GM12878 (cell line): ENCODE measurements at regions not wholly inside any gene's neighbourhood (a gene's known extent, or its start where the extent isn't known, plus 50 kb on each side); places are given as distances from the start of the nearest gene placed in this dataset.

Experiments used
- ATAC-seq: fragments of 200-7000 bp; cut with Tn5 transposase; 3 replicates; pipeline ENCODE4 v1.9.1; 2020; ENCODE audit warnings: mild to moderate bottlenecking, moderate library complexity
- BruUV-seq: library from RNA; stranded (reverse); fragments of 400-500 nt; replicated peaks from 2 replicates; lab custom pipeline; 2021; lab: Mats Ljungman, UMichigan
- CTCF ChIA-PET: fragments of 300-600 bp; sonication (Branson Sonifier 250); formaldehyde crosslinking; extraction: SDS; loops from one replicate; lab custom pipeline; 2021; ENCODE audit warnings: inconsistent platforms; lab: Yijun Ruan, JAX
- POLR2A ChIA-PET: fragments of 350-600 bp; formaldehyde crosslinking; extraction: SDS; loops from one replicate; lab custom pipeline; 2021; ENCODE audit warnings: inconsistent platforms; lab: Charles Lee
- RAD21 ChIA-PET: fragments of 300-600 bp; sonication (Branson Sonifier 250); formaldehyde crosslinking; loops from one replicate; lab custom pipeline; 2023; ENCODE audit warnings: antibody characterized with exemption; ENCODE audit not compliant: unreplicated experiment; lab: Charles Lee
- SMC1A ChIA-PET: fragments of 300-600 bp; sonication (Branson Sonifier 250); formaldehyde crosslinking; loops from one replicate; lab custom pipeline; 2023; ENCODE audit not compliant: unreplicated experiment, uncharacterized antibody; lab: Charles Lee
- DNase-seq: peaks from one replicate; pipeline ENCODE4 v3.0.0-alpha.2; 2011; ENCODE audit warnings: low read depth, low spot score
- FAIRE-seq: peaks from 3 replicates; lab custom pipeline; 2011; peaks lifted over from hg19 to GRCh38; lab: Jason Lieb, UNC
- H2AFZ ChIP-seq: 2 replicates; pipeline ENCODE4 v1.6.0; 2011; ENCODE audit warnings: low read depth, low read length, control low read depth; ENCODE audit not compliant: control insufficient read depth
- H3K27ac ChIP-seq: 2 replicates; pipeline ENCODE4 v1.5.1; 2011; ENCODE audit warnings: control low read depth; ENCODE audit not compliant: control insufficient read depth, insufficient read depth
- H3K27me3 ChIP-seq, 2 experiments: replicated peaks in 1 of 2; 2 replicates each; pipeline versions ENCODE4 v1.6.0 to v1.6.1; 2011; ENCODE audit warnings: low read length in 1 of 2; ENCODE audit not compliant: control insufficient read depth in 2 of 2, insufficient read depth in 2 of 2
- H3K36me3 ChIP-seq, 2 experiments: 2 replicates each; pipeline ENCODE4 v1.5.1; 2011; ENCODE audit warnings: low read length in 1 of 2; ENCODE audit not compliant: control insufficient read depth in 2 of 2, insufficient read depth in 2 of 2
- H3K4me1 ChIP-seq: 2 replicates; pipeline ENCODE4 v1.6.1; 2011; ENCODE audit warnings: mild to moderate bottlenecking, low read length, moderate library complexity, mixed read lengths; ENCODE audit not compliant: control insufficient read depth, insufficient read depth
- H3K4me2 ChIP-seq: 2 replicates; pipeline ENCODE4 v1.6.0; 2011; ENCODE audit warnings: control low read depth; ENCODE audit not compliant: control insufficient read depth, insufficient read depth
- H3K4me3 ChIP-seq: fragments of 200-600 bp; sonication (generic); 2 replicates; pipeline ENCODE4 v1.5.1; 2016
- H3K79me2 ChIP-seq: 2 replicates; pipeline ENCODE4 v1.6.0; 2011; ENCODE audit warnings: low read length; ENCODE audit not compliant: control insufficient read depth, insufficient read depth
- H3K9ac ChIP-seq: 2 replicates; pipeline ENCODE4 v1.8.0; 2011; ENCODE audit warnings: low read length, control low read depth, mixed read lengths; ENCODE audit not compliant: control insufficient read depth, insufficient read depth
- H3K9me3 ChIP-seq: replicated peaks from 3 replicates; pipeline ENCODE4 v1.5.1; 2011; ENCODE audit warnings: mild to moderate bottlenecking, low read length; ENCODE audit not compliant: control insufficient read depth, insufficient read depth
- H4K20me1 ChIP-seq: 2 replicates; pipeline ENCODE4 v1.6.0; 2011; ENCODE audit not compliant: control insufficient read depth, insufficient read depth
- BRCA1 ChIP-seq: IDR thresholded peaks from 2 replicates; pipeline ENCODE4 v1.6.1; 2011; ENCODE audit warnings: low read depth, low read length, improper control_type of control experiment
- CEBPZ ChIP-seq: fragments of 150-350 bp; IDR thresholded peaks from 2 replicates; pipeline ENCODE4 v1.6.1; 2016; ENCODE audit warnings: low read depth, low read length
- IKZF2 ChIP-seq, 2 experiments: fragments of 450-650 bp; IDR thresholded peaks; 2 replicates each; pipeline ENCODE4 v1.6.1; 2017; ENCODE audit warnings: mild to moderate bottlenecking in 2 of 2, moderate library complexity in 2 of 2
- NR2C2 ChIP-seq: IDR thresholded peaks from 2 replicates; pipeline ENCODE4 v1.6.1; 2011; ENCODE audit warnings: borderline replicate concordance, low read depth; ENCODE audit not compliant: control insufficient read depth, insufficient read length
- PRDM15 ChIP-seq: fragments of 450-650 bp; formaldehyde crosslinking; IDR thresholded peaks from 2 replicates; pipeline ENCODE4 v1.4.0; 2020; ENCODE audit warnings: mild to moderate bottlenecking, moderate library complexity
- REST ChIP-seq: IDR thresholded peaks from 2 replicates; pipeline ENCODE4 v1.6.1; 2012; ENCODE audit warnings: mild to moderate bottlenecking, low read depth, low read length
- WGBS: methylation state at CpG from one replicate; pipeline ENCODE4 v1.1.6; 2016; ENCODE audit warnings: low lambda C conversion rate; ENCODE audit not compliant: insufficient replicate concordance, insufficient coverage; ENCODE audit errors: missing lambda C conversion rate; 5-methylcytosine and 5-hydroxymethylcytosine counted together
- in situ Hi-C: fragments of 300-500 bp; cut with MboI; formaldehyde crosslinking; loops from 9 replicates; pipeline ENCODE4 v1.14.3; 2018; ENCODE audit warnings: mixed read lengths
- intact Hi-C: fragments of 100-400 bp; cut with micrococcal nuclease; formaldehyde crosslinking; loops from one replicate; pipeline ENCODE4 v1.14.2; 2022; ENCODE audit not compliant: unreplicated experiment
- TF ChIP-seq, protein P1 (sequence below): IDR thresholded peaks from 2 replicates; pipeline ENCODE4 v1.6.1; 2011; ENCODE audit warnings: low read depth, low read length, improper control_type of control experiment, borderline replicate concordance
- TF ChIP-seq, protein P2 (sequence below): IDR thresholded peaks from 2 replicates; pipeline ENCODE4 v1.6.1; 2012; ENCODE audit warnings: low read depth, low read length, improper control_type of control experiment

DNA sequence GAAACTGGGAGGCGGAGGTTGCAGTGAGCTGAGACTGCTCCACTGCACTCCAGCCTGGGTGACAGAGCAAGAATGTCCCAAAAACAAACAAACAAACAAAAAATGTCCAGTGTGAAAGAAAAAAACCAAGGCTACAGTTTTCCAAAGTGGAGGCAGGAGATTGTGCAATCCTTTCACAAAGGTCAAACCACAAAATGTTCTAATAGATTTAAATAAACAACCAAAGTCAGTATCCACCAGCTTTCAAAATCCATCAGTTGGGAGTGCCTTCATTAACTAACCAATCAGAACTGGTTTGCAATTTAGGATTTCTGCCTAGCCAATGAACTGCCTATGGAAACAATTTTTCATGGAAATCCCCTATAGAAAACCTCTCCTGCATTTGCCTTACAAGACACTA, 52.3 kb upstream of the TRIM9 start (continued):
- no peak for TF ChIP-seq CEBPZ
- TF ChIP-seq NR2C2: no peak

DNA sequence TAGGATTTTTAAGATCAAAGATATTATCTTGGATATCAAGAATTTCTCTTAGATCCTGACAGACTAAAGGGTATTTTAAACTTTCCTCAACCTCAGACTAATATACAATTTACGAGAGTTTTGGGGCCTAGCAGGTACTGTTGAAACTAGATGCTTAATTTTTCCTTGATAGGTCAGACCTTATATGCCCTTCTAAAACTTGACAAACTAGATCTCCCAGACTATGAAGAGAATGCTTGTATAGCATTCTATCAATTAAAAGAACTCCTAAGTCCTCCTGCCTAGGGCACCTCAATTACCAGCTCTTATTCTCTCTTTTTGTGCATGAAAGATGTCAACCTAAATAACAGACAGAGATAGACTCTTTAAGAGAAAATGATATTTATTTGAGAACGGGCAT, 60.4 kb upstream of the TRIM9 start:
- no peak overlapping the region for H3K4me3 ChIP-seq
- no peak overlapping the region for H3K9ac ChIP-seq
- no peak overlapping the region for H3K27ac ChIP-seq
- POLR2A ChIA-PET: no interaction called here
- SMC1A ChIA-PET: interaction anchor here (0.6 to 1.6 kb wide), 5 partner anchors 13 to 611 kb away, joined by 3 to 4 read pairs (median 3); no protein-coding TSS in a partner anchor
- H3K27me3 ChIP-seq: no peaks in the 10 kb centered on the region
- H2AFZ ChIP-seq: no peak overlapping the region
- in situ Hi-C loops (loop anchor here (10.0 kb wide), 1 partner anchor 619 kb away; no protein-coding TSS in a partner anchor), intact Hi-C loops (loop anchor here (5.0 kb wide), 1 partner anchor 622 kb away; no protein-coding TSS in a partner anchor)
- H3K36me3 ChIP-seq: no peaks in the 10 kb centered on the region
- H4K20me1 ChIP-seq: no peaks in the 10 kb centered on the region
- no peak for ATAC-seq
- no peak for FAIRE-seq
- H3K4me2 ChIP-seq: no peak overlapping the region
- no peak for DNase-seq
- no peaks in the 10 kb centered on the region; the same call in 2 of the 3 replicates for H3K9me3 ChIP-seq
- CTCF ChIA-PET: interaction anchor here (0.9 to 1.5 kb wide), 4 partner anchors 32 to 64 kb away, joined by 3 to 6 read pairs (median 3); no protein-coding TSS in a partner anchor
- WGBS: 80% methylated on average over 2 of the region's 2 CpGs
- BruUV-seq: no TSS peak
- no peaks in the 10 kb centered on the region for H3K79me2 ChIP-seq
- H3K4me1 ChIP-seq: peaks cover 5% of the 10 kb centered on the region
- RAD21 ChIA-PET: interaction anchor here (1.0 to 1.1 kb wide), 2 partner anchors 62 to 64 kb away, joined by 3 to 6 read pairs; no protein-coding TSS in a partner anchor
- TF ChIP-seq, protein P1, sequence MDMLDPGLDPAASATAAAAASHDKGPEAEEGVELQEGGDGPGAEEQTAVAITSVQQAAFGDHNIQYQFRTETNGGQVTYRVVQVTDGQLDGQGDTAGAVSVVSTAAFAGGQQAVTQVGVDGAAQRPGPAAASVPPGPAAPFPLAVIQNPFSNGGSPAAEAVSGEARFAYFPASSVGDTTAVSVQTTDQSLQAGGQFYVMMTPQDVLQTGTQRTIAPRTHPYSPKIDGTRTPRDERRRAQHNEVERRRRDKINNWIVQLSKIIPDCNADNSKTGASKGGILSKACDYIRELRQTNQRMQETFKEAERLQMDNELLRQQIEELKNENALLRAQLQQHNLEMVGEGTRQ: no peak
- no peak for TF ChIP-seq PRDM15 (CRISPR knock-in tag)
- TF ChIP-seq REST: no peak
- no peak for TF ChIP-seq BRCA1
- TF ChIP-seq, protein P2, sequence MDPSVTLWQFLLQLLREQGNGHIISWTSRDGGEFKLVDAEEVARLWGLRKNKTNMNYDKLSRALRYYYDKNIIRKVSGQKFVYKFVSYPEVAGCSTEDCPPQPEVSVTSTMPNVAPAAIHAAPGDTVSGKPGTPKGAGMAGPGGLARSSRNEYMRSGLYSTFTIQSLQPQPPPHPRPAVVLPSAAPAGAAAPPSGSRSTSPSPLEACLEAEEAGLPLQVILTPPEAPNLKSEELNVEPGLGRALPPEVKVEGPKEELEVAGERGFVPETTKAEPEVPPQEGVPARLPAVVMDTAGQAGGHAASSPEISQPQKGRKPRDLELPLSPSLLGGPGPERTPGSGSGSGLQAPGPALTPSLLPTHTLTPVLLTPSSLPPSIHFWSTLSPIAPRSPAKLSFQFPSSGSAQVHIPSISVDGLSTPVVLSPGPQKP: no peak
- no peak for TF ChIP-seq IKZF2 (IDR thresholded peaks at IDR 0.05)
